Lower leg skin (tissue), 3 donors: ENCODE measurements at regions not wholly inside any gene's neighbourhood (a gene's known extent, or its start where the extent isn't known, plus 50 kb on each side); places are given as distances from the start of the nearest gene placed in this dataset.

Experiments
- CTCF ChIP-seq, 3 donors: fragments of 450-650 bp; IDR thresholded peaks; one replicate each; pipeline ENCODE4 v1.5.1; 2016; ENCODE audit warnings: antibody characterized with exemption in 3 of 3, mild to moderate bottlenecking in 3 of 3, moderate library complexity in 2 of 3
- POLR2A ChIP-seq, 2 donors: fragments of 450-650 bp; IDR thresholded peaks; one replicate each; pipeline ENCODE4 v1.6.1; 2016 to 2017; ENCODE audit warnings: antibody characterized with exemption in 2 of 2, mild to moderate bottlenecking in 1 of 2, moderate library complexity in 1 of 2

DNA sequence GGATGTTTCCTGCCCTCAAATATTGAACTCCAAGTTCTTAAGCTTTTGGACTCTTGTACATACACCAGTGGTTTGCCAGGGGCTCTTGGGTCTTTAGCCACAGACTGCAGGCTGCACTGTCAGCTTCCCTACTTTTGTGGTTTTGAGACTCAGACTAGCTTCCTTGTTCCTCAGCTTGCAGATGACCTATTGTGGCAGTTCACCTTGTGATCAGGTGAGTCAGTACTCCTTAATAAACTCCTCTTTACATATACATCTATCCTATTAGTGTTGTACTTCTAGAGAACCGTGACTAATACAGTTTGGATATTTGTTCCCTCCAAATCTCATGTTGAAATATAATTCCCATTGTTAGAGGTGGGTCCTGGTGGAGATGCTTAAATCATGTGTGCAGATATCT is 681.9 kb upstream of the ARRDC3 start:
- TF ChIP-seq CTCF (IDR thresholded peaks at IDR 0.05) (no peak), POLR2A (IDR thresholded peaks at IDR 0.05) (no peak)
